CD4-positive, alpha-beta T cell treated with Interleukin-10 for 1 hour (primary cell): ENCODE measurements at regions not wholly inside any gene's neighbourhood (a gene's known extent, or its start where the extent isn't known, plus 50 kb on each side); places are given as distances from the start of the nearest gene placed in this dataset.

Experiments used
- DNase-seq: peaks from one replicate; pipeline ENCODE4 v3.0.0-alpha.2; 2020

DNA sequence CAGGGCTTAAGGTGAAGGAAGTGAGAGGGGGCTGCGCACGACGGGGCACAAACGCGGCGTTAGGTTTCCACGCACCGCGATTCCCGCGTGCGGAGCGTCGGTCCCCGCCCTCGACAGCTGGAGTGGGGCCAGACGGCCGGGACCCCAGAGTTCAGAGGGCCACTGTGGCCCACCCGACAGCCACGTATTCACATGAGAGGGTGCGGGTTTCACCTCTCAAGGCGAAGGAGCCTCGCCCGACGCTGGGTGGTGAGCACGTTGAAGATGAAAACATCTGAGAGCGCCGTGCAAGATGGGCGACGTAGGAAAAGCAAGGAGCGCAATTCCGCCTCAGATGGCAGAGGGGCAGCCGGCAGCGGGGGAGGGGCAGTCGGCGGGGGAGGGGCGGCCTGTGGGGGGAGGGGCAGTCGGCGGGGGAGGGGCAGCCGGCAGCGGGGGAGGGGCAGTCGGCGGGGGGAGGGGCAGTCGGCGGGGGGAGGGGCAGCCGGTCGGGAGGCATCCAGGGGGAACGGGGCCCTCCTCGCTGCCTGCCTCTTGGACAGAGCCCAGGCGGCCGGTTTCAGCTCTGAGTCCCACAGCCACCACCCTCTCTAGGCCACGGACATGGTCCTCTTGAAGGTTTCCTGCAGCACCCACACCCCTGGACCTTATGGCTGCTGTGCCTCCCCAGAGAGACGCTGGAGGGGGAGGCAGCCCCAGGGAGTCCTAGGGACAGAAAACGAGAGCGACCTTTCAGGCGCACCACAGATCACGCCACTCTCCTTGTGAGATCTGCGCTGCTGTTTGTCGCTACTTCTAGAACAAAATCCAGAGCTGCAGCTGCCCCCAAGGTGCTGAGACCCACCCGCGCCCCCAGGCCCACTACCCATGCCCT is 113.7 kb downstream of the DLL1 start:
- no peak for DNase-seq

- no peak for DNase-seq
Observed at GRCh38 chr6:170176136-170176897, 114.6 kb downstream of the DLL1 start.

DNA sequence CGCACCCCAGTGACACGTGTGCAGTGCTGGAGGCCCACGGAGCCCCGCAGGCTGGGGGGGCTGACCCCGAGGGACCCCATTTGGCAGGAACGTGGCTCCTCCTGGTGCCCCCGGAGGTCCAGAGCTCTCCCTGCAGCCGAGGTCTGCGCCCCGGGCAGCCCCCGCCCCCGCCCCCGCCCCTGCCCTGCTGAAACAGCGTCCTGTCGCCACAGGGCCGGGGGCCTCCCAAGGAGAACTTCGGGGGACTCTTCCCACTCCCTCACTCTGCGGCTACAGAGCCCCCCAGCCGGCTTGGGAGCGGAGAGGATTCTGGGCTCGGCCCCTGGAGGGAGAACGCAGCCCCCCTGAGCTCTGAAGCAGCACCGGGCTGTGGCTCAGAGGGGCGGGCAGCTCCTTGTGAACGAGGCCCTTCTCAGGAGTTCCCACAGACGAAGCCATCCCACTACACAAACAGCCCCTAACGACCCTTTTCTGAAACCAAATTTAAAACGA is 115.2 kb downstream of the DLL1 start:
- DNase-seq = no peak

DNA sequence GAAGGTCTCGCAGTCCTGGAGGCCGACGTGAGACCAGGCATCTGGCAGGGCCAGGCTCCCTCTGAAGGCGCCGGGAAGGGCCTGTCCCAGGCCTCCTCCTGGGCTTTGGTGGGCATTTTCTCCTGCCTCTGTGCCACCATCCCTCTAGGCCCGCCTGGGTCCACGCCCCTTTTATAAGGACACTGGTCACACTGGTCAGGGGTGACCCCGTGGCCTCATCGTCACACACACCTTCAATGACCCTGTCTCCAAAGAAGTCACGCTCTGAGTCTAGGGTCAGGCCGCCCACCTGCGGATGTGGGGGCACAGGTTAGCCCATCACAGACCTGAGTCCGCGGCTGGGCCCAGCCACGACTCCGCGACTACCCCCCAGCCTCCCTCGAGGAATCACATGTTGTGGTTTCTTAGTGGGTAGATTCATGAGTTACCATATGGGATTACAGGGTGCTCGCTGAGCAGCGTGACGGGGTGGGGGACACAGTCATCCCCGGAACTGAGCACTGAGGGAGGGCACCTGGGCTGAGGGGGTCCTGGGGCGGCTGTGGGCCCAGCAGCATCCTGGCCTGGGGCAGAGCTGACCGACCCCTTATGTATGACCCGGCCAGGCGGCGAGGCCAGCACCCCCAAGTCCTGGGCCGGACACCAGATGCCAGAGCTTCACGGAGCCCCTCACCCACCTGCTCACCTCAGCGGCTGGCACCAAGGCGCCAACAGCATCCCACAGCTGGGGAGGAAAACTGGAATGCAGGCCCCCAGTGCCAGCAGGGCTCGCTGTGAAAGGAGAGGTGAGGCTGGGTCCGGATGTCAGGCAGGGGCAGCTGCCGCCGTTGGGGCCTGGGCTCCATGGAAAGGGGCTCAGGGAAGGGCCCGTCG is 115.9 kb downstream of the DLL1 start:
- DNase-seq = no peak

DNA sequence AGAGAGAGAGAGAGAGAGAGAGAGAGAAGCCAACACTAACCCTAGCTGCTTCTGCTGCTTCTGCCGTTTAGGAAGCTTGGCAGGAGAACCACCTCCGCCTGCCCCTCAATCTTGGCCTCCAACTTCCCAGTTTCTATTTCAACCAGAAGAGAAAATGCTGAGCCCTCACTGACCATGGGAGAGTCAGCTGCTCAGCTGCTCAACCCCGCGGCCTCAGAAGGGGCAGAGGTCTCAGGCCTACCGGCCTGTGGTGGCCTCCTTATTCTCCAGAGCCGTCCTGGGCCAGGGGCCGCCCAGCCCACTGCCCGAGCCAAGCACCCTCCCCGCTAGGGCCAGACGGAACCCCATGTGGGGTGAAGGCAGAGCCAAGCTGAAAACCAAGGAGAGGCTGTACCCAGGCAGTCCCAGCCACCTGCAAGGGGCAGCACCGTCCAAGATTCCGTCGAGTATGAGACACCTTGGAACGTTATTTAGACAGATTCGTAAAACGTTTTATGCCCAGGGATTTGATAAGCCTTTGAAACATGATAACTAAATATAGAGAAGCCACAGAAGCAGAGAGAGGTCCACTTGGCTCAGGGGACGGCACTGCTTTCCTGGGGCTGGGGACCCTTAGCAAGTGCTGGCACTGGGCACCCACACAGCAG is 116.6 kb downstream of the DLL1 start:
- DNase-seq = no peak

DNA sequence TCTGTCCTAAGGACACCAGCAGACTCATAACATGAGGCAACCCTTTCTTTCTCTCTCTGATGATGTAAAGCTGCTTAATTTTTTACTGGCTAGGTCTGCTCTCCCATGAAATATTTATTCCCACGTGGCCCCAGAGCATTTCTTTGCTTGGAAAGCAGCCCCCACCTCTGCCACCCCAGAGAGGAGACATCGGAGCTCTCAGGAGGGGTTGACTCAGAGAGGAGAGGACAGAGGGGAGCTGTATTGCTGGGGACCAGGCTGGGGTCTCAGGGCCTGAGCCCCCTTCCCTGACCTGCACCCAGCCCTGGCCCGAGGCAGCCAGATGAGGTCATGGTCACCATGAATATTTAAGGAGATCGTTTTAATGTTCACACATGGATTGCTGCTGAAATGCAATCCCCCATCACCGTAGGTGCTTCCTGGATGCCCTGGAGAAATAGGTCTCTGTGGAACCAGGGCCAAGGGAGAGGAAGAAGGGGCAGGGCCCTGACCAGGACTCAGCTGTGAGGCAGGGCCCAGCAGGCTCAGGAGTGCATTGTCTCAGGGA is 117.5 kb downstream of the DLL1 start:
- DNase-seq = no peak

- DNase-seq = no peak
Observed at GRCh38 chr6:170172825-170173256, 118.0 kb downstream of the DLL1 start.

DNA sequence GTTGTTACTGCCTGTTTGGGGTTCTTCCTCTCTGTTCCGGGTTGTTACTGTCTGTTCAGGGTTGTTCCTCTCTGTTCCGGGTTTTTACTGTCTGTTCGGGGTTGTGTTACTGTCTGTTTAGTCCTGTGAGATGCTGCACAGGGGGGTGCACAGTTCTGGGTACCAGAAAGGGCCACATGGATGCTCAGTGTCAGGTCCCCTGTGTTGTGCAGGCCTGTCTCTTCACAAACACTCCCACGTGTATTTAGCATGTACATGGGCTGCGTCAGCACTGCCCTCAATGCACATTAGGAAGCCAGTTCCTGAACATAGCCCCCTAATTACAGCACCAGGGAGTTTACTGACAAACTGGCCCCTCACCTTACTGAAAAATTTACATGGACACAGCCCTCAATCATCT is 118.5 kb downstream of the DLL1 start:
- no peak for DNase-seq

- no peak for DNase-seq
Observed at GRCh38 chr6:170167657-170168159, 123.2 kb downstream of the DLL1 start.

DNA sequence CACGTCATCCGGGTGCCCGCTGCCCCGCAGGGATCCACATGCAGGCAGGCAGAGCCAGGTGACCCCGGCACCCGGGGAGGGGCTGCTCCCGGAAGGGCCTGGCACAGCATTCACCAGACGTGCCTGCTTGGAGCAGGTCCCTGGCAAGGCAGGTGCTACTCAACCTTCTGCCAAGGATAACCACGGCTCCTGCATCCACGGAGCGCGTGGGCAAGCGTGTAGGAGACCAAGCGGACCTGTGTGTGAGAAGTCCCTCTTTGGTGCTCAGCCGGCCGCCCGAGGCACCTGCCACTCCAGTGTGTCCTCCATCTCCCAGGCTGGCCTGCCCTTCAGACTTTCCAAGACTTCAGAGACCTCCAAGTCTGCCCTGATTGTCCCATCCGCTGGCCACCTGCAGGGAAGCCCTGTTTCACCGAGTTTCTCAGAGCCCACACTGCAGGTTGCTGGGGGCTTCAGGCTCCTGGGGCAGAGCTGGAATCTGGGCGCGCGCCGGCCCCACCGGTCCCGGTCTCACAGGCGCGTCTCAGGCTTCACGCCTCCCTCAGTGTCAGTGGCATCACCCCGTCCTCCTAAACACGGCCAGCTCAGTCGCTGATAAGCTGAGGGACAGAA is 124.3 kb downstream of the DLL1 start:
- DNase-seq = no peak

DNA sequence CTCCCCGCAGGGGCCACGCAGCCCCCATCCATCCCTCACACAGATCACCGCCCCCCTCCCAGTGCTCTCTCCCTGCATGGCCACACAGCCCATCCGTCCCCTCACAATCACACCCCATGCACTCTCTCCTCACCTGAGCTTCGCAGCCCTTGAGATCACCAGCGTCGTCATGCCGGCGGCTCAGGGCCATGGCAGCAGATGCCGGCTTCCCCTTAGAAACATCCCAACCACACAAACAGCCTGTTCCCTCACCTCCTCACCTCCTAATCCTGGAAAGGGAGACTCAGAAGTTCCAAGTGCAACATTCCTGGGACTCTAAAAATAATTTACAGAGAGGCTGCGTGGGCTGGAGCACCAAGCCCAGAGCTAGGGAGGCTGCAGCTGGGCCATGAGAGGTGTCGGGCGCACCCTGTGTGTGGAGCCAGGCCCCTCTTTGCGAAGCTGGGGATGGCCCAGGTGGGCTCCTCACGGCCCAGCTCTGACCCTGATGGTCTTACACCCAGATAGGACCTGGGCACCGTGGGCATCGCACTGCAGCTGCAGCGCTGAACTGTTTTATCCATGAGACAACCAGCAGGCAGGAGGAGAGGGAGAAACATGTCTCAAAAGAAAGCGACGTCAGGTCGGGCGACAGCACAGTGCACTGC is 125.3 kb downstream of the DLL1 start:
- DNase-seq = no peak

GRCh38 chr6:170165085-170165470 is 125.8 kb downstream of the DLL1 start:
- no peak for DNase-seq

- DNase-seq = no peak
Observed at GRCh38 chr6:170164271-170164900, 126.5 kb downstream of the DLL1 start.

DNA sequence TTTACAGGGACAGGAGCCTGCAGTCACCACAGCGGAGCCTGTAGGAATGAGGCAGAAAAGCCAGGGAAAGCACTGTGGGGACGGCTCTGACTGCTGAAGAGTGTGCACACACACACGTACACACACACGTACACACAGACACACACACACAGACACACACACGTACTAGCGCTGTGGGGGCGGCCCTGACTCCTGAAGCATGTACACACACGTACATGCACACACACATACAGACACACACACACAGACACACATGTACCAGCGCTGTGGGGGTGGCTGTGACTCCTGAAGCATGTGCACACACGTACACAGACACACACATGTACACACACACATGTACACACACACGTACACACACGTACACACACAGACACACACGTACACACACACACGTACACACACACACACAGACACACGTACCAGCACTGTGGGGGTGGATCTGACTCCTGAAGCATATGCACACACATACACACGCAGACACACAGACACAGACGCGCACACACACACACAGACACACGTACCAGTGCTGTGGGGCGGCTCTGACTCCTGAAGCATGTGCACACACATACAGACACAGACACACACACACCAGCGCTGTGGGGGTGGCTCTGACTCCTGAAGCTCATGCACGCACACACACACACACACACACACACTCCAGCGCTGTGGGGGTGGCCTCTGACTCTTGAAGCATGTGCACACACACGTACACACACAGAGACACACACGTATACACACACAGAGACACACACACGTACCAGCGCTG is 127.3 kb downstream of the DLL1 start:
- no peak for DNase-seq

GRCh38 chr6:170162775-170163404 is 128.0 kb downstream of the DLL1 start:
- no peak for DNase-seq

- no peak for DNase-seq
Observed at GRCh38 chr6:170162011-170162774, 128.7 kb downstream of the DLL1 start.

DNA sequence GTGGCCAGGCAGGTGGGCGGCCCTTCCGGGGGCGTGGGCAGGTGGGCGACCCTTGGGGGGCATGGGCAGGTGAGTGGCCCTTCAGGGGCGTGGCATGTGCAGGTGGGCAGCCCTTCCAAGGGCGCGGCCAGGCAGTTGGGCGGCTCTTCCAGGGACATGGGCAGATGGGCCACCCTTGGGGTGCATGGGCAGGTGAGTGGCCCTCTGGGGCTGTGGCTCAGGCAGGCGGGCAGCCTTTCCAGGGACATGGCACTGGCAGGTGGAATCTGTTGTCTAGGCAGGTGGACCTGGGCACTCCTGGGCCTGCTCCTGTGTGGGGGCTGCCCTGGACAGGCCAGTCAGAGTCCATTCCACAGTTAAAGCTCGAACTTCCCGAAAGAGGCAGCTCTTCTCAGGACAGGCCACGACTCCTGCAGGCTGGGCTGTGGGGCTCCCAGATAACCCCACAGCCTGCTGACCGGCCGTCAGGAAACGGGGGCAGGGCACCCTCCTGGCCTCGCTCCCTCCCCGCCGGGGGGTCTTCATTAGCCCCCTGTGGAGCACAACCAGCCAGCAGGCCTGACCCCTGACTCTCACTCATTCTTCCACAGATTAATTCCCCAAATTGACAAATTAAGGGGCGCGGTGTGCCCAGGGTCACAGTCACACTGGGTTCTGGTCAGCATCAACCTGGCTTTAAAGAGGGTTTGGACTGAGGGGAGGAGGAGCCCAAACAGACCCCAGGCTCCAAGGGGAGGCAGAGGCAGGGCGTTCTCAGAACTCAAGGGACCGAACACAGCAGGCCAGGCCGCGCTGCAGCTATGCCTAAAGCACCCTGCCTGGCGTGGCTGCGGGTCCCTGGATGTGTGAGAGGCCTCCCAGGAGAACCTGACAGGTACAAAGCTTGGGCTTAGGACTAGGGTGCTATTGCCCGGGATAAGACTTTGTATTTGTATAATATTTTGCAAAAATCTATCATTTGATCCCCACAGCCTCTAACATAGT is 130.0 kb downstream of the DLL1 start:
- DNase-seq = no peak
